Colon (tissue), 2 donors: ENCODE measurements at regions not wholly inside any gene's neighbourhood (a gene's known extent, or its start where the extent isn't known, plus 50 kb on each side); places are given as distances from the start of the nearest gene placed in this dataset.
"Not testable (repeated sequence)": the region's sequence is repeated elsewhere in the genome, so short reads cannot be mapped to it uniquely, and the experiment has no call there.

Experiments used
- FAIRE-seq: peaks from 2 replicates; lab custom pipeline; 2012; peaks lifted over from hg19 to GRCh38; lab: Jason Lieb, UNC
- donor health status: control.
- donor health status: control.

DNA sequence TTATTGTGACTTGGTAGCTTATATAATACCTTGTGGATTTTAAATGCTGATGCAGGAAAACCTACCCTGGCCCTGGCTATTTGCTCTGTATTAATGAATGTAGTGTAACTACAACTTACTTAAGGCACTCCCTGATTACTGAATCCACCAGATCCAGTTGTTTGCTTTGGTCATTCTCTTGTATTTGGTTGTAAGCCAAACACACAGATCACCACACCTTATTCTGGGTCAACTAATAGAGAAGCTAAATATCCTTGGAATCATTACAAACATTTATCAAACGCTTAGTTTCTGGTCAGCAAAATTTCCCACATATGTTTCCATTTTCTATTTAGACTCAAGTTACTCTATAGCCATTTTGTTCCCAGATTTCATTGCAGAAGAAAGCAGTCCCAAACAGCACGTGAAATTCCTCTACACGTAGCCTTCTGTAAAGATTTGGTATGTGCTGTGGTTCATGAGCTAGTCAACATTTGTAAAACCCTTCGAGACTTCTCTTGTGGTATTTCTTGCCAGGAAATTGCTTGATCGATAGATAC is 322.6 kb downstream of the MEX3B start:
- no peak for FAIRE-seq

DNA sequence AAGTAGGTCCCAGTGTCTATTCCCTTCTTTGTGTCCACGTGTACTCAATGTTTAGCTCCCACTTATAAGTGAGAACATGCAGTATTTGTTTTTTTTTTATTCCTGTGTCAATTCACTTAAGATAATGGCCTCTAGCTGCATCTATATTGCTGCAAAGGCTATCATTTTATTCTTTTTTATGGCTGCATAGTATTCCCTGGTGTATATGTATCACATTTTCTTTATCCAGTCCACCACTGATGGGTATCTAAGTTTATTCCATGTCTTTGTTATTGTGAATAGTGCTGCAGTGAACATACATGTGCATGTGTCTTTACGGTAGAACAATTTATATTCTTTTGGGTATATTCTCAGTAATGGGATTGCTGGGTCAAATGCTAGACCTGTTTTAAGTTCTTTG is 329.4 kb downstream of the MEX3B start:
- FAIRE-seq = not testable (repeated sequence)

DNA sequence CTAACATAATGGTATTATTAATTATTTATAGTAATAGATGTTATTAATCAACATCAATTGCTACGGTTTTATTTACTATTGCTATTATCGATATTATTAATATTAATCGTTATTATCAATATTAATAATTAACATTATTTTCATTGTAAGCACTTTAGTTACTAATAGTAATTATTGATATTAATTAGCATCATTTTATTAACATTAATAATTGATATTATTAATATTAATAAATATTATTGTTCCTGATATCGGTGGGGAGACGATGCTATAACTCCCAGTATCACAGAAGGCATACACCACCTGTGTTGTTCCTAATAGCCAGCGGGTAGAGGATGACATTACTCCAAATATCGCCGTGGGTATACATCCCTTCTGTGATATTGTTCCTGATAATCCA is 335.5 kb downstream of the MEX3B start:
- FAIRE-seq = no peak

DNA sequence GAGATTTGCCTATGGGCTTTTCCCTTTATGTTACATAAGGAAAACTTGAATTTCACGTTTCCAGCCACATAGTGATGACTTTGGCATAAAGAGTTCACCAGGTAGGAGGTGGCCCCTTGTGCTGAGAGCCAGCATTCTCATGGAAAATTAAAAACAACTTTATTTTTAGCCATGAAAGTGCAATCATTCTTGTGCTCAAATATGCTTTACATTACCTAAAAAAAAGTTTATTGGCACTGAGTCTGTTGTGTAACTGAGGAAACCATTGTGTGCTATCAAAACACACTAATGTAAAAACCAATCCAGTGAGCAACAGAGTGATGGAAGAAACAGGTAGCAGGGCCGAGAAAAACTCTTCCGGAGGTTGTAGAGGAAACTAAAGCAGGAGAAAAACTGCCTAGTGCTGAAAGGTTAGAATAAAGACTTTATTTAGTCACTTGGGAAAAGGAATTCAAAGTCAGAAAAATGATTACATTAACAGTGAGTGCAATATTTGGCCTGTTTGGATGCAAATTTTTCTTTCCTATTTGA is 332.9 kb upstream of the TMC3 start:
- not testable (repeated sequence) for FAIRE-seq

DNA sequence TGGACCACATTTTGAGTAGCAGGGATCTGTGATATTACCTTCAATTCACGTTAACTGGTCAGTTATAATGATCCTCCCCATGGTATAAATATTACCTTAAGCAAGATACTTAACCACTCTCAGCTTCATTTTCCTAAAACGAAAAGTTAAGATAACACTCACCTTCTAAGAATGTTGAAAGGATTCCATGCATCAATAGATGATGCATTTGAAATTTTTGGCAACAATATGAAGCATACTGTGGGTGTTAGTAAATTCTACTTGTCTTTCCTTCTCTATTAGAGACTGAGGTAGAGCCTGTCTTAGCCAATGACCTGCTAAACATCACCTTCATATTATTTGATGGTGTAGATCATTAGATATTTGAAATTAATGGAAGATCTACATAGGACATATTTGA is 331.7 kb upstream of the TMC3 start:
- FAIRE-seq = not testable (repeated sequence)

DNA sequence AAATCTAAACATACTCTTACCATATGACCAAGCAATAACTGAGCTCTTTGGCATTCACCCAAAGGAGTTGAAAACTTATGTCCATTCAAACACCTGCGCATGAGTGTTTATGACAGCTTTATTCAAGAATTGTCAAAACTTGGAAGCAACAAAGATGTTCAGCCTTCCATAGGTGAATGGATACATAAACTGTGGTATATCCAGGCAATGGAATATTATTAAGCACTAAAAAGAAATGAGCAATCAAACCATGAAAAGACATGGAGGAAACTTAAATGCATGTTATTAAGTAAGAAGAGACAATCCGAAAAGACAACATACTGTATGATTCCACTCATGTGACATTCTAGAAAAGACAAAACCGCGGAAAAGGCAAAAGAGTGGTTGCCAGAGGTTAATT is 312.0 kb upstream of the TMC3 start:
- FAIRE-seq = no peak

DNA sequence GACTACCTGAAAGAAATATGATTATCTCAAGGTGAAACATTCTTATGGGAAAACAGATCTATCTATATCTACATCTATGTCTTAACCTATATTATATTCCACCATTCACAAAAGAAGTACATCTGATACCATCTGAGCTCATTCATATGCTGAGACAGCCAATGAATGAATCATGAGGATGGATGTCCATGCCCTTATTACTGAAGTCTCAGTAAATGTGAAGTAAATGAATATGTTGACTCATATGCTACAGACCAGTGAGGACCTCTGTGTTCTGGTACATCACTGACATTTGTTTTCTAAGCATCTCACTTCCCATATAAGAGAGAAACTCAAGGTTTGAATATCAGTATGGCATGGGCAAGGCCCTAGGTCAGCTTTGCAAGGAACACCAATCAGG is 311.2 kb upstream of the TMC3 start:
- no peak for FAIRE-seq

DNA sequence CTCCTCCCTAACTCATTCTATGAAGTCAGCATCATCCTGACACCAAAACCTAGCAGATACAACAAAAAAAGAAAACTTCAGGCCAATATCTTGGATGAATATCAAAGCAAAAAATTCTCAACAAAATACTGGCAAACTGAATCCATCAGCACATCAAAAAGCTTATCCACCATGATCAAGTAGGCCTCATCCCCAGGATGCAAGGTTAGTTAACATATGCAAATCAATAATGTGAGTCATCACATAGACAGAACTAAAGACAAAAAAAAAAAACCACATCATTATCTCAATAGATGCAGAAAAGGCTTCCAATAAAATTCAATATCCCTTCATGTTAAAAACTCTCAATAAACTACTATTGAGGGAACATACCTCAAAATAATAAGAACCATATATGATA is 306.8 kb upstream of the TMC3 start:
- FAIRE-seq = no peak

DNA sequence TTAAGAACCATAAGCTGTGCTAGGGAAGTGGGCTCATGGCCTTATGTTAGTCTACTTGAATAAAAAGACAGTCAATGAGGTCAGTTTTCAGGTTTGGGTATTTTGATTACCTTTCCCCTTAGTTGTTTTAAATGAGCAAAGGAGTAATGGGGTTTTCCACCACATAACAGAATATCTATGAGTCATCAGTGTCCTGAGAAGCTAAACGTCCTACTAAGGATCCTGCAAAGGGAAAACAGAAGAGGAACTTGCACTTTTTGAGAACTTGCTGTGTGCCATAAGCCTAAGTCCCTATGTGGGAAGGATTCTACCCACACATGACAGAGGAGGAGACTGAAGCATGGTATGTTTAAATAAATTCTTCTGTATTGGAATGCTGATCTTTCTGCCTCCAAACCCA is 292.8 kb upstream of the TMC3 start:
- no peak for FAIRE-seq

DNA sequence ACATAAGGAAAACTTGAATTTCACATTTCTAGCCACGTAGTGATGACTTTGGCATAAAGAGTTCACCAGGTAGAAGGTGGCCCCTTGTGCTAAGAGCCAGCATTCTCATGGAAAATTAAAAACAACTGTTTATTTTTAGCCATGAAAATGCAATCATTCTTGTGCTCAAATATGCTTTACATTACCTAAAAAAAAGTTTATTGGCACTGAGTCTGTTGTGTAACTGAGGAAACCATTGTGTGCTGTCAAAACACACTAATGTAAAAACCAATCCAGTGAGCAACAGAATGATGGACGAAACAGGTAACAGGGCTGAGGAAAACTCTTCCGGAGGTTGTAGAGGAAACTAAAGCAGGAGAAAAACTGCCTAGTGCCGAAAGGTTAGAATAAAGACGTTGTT is 287.0 kb upstream of the TMC3 start:
- no peak for FAIRE-seq

DNA sequence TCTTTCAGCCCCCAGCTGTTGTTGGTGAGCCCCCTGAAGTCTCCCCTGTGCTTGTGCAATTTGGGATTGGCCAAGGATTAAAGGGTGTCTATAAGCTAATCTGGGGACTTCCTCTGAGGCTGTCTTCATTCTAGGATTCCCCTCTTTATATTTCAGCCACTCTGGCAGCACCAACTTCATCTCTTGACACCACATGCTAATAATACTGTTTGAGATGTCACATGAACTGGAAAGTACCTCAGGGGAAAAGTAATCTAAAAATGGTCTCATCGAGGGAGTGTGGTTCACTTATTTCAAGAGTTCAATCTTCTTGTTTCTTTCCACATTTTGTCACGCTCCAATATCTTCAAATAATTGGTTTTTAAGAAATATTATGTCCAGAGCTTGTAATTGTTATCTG is 279.2 kb upstream of the TMC3 start:
- FAIRE-seq = no peak

DNA sequence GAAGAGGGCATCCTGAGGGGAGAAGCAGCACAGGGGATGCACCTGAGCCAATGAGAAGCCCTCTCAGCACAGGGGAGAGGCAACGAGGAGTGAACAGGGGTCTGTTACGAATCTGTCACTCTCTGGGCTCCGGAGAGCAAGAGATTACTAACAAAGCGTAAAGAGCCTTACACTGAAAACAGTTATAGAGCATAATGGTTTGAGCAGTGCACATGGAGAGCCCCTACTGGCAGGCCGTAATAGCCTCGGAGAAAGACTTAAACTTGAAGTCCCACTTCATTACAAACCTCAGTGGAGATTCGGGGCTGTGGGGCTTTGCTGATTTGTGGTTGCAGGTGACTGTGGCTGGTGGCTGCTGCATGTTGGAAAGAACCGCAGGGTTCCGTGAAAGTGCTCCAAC is 271.5 kb upstream of the TMC3 start:
- no peak for FAIRE-seq

DNA sequence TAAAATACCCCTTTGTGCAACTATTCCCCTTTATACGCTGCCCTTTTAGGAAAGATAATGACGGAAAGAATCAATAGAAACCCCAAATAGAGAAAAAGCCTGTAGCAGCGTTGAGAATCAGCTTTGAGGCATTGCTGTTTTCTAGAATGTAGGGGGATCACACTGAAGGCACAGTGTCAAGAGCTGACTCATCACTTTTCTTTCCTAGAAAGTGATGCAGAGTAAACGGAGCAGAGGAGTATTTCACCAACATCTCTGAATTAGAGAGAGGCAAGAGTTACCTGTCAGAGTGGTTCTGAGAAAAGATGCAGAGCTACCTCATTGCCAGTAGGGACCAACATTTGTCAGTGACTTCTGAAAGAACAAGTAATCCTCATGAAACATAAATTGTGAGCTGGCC is 269.8 kb upstream of the TMC3 start:
- FAIRE-seq = no peak

DNA sequence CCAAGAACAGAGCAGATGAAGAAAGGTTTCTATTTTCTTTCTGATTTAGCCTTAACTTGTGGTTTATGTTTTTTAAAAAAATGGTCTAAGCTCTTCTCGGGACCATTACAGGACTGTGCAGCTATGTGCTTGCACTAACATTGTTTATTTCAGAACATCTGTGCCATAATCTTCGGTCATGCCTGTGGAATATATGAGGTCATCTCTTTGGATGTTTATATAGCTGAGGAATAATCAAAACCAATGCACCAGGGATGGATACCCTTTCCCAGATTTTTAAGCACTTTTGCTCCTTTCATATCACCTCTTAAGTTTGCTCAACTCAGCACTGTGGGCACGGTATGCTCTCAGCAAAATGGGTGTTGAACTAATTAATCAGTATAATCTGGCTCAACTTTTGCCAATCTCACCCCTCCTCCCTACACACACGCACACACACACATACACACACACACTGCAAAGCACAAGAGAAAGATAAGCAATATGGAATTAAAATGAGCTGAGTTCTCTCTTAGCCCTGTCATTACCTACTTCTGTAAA is 268.5 kb upstream of the TMC3 start:
- FAIRE-seq = no peak

DNA sequence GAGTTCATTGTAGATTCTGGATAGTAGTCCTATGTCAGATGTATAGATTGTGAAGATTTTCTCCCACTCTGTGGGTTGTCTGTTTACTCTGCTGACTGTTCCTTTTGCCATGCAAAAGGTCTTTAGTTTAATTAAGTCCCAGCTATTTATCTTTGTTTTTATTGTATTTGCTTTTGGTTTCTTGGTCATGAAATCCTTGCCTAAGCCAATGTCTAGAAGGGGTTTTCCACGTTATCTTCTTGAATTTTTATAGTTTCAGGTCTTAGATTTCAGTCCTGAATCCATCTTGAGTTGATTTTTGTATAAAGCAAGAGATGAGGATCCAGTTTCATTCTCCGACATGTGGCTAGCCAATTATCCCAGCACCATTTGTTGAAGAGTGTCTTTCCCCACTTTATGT is 262.1 kb upstream of the TMC3 start:
- not testable (repeated sequence) for FAIRE-seq

DNA sequence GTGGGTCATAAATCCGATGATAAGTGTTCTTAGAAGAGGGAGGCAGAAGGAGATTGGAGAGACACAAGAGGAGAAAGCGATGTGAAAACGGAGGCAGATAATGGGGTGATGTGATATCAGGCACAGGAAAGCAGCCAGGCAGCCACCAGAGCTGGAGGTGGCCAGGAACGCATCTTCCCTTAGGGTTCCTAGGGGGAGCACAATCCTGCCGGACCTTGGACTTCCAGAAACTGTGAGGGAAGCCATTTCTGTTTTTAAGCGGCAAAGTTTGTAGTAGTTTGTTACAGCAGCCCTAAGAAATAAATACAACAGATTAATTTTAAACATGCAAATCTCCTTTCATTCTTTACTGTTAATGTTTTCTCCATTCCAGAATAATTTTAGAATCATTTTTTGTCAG is 259.9 kb upstream of the TMC3 start:
- FAIRE-seq = no peak

DNA sequence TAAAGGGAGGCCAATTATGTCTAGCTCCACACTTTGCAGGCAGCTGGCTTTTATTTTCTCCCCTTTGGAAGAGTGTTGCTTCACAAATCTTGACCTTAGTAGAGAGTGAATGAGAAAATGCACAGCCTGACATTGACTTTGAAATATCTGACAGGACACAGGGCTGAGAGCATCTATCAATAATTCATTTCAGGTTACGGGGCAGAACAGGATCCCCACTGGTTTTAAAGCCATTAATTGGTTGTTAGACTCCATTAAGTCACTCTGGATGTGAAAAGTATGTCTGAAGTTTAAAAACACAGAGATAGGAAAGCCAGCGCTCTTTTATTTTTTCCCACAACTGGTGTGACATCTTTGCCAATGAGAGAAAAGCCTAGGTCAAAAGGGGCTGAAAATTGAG is 251.9 kb upstream of the TMC3 start:
- no peak for FAIRE-seq

DNA sequence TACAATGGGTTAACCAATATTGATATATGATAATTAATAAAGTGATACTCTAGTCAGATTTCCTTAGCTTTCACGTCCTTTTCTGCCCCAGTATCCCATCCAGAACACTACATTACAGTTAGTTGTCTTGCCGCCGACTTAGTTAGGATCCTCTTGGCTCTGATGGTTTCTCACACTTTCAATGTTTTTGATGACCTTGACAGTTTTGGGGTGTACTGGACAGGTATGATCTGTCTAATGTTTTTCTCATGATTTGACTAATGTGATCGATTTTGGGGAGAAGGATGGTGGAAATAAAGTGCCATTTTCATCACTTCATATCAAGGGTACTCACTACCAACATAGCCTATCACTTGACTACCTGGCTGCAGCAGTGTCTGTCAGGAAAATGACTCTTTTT is 245.0 kb upstream of the TMC3 start:
- FAIRE-seq = no peak

DNA sequence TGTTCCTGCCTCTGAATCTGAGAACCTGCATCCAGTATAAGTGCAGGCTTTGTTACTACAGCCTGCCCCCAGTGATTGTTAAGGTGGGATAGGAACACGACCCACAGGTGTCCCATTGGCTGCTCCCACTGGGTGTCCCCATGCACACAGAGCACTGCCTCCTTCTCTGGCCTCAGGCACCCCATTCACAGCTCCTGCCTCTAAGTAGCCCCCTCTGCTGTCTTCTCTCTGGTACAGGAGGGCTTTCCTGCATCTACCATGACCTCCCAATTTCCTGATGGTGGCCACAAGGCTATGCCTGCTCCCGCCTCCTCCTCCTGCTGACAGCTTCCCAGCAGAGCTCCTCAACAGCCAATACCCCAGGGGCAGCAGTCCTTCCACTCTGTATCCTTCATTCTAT is 238.6 kb upstream of the TMC3 start:
- no peak for FAIRE-seq

DNA sequence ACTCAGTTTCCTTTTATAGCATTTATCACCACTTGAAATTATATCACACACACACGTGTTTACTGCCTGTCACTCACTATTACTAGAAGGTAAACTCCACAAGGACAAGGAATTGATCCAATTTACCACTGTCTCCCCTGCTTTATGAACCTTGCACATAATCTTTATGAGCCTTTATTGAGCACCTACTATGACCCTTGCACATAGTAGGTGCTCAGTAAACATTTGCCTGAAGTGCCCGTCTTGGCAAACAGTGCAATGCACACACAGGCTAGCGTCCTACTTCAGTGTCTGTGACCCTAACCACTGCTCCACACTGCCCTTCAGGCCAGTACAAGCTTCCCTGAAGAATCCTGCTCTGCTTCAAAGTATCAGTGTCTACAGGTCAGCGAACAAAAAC is 237.7 kb upstream of the TMC3 start:
- FAIRE-seq = no peak

DNA sequence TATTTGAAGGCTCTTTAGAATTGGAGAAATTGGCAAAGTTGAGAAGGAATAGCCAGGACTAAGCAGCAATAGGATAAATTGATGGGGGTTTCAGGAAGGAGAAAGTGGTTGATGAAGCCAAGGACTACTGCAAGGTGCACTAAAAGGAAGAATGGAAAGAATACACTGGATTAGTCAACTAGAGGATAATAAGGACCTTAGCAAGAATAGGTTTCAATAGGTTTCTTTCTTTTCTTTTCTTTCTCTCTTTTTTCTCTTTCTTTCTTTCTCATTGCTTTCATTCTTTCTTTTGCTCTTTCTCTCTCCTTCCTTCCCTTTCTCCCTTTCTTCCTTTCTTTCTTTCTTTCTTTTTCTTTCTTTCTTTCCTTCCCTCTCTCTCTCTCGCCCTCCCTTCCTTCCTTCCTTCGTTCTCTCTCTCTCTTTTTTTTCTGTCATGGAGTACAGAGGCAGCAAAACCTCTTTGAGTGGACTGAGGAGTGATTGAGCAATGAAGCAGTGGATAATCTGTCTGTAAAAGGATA is 234.4 kb upstream of the TMC3 start:
- no peak for FAIRE-seq

DNA sequence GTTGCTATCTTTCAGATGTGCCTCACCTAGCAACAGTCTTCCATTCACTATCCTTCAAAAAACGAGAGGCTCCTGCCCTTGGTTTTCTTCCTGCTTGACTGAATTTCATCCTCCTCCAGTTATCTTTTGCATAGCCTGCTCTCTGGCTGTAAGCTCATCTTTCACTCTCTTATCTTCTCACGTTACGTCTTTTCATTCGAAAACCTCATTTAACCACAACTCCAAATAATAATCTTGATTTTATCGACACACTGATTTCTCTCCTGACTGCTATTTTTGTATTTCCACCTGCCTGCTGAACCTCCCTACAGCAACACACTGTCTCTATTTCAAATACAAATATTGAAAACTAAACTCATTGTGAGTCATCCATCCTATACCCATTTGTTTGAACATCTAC is 230.7 kb upstream of the TMC3 start:
- FAIRE-seq = no peak

DNA sequence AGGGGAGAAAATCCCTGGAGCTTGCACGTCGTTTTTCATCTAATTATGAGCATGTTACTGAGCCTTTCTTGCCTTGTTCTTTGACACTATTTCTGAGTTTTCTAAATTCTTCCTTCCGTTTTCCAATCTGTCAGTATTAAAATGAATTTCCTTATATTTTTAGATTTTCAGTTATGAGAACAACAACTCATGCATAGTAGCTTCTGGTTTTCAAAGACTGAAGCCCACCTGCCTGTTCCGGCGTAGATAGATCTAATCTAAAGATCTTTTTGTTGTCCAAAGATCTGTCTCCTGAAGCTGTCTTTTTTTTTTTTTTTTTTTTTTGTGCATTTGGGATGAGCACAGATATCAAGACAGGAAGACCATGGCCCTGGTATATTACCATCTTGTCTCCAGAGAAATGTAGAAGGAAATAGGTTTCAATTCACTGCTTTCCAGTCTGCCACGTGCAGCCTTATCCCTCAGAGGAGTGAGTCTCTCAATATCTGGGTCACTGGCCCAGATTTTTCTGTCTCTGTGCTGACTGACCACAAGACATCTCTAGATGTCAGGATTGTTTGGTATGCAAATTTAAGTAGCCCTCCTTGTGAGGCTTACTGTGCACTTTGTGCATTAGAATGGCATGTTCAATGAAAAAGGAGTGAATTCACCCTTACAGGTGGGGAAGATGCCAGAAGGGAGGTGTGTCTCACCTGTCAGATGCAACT is 222.3 kb upstream of the TMC3 start:
- no peak for FAIRE-seq

DNA sequence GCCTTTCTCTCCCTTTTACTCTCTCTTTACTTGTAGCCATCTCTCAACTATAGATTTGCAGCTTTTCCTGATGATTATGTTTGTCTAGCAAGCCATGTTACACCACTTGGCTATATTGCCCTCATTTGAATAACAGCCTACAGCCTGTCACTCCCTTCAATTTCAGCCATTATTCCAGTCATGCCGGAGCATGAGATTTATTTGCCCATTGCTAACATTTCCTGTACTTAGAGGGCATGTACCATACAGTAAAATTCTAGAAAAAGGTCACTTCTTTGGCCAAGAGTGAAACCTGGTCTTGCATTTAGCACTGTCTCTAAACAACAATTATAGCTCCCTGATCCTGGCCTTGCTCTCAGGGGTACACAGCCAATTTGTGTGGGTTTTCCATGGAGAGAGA is 221.7 kb upstream of the TMC3 start:
- no peak for FAIRE-seq
